ENCODE measurements at regions not wholly inside any gene's neighbourhood (a gene's known extent, or its start where the extent isn't known, plus 50 kb on each side); places are given as distances from the start of the nearest gene placed in this dataset.

GRCh38 chr12:91273560-91273959, 90.9 kb upstream of the DCN start:
- H4K20me1 ChIP-seq (ENCODE audit: insufficient read depth) = no peaks in the 10 kb centered on the region
- no peak overlapping the region for H3K27ac ChIP-seq
- no peak overlapping the region for H3K4me2 ChIP-seq
- H3K4me1 ChIP-seq (ENCODE audit: low read depth, poor library complexity, severe bottlenecking) = no peaks in the 10 kb centered on the region
- H3K4me3 ChIP-seq (IDR thresholded peaks at IDR 0.05; ENCODE audit: insufficient read depth, low read depth, low read length) = no peak overlapping the region
- no peak for TF ChIP-seq CTCF (conservative IDR thresholded peaks at IDR 0.05; ENCODE audit: low read depth, low read length)
- no peaks in the 10 kb centered on the region for H3K27me3 ChIP-seq (ENCODE audit: insufficient read depth, low read depth)
- no peaks in the 10 kb centered on the region for H3K79me2 ChIP-seq (ENCODE audit: insufficient read depth, low read depth)
- H2AFZ ChIP-seq (ENCODE audit: low read depth) = no peak overlapping the region
- no peak overlapping the region for H3K9ac ChIP-seq
- no peaks in the 10 kb centered on the region for H3K36me3 ChIP-seq (ENCODE audit: insufficient read depth)

- no peaks in the 10 kb centered on the region for H3K79me2 ChIP-seq (ENCODE audit: insufficient read depth, low read depth)
- no peaks in the 10 kb centered on the region for H3K36me3 ChIP-seq (ENCODE audit: insufficient read depth)
- no peak overlapping the region for H3K4me3 ChIP-seq (IDR thresholded peaks at IDR 0.05; ENCODE audit: insufficient read depth, low read depth, low read length)
- H3K27ac ChIP-seq = no peak overlapping the region
- TF ChIP-seq CTCF (conservative IDR thresholded peaks at IDR 0.05; ENCODE audit: low read depth, low read length) = no peak
- H2AFZ ChIP-seq (ENCODE audit: low read depth) = no peak overlapping the region
- H3K4me1 ChIP-seq (ENCODE audit: low read depth, poor library complexity, severe bottlenecking) = no peaks in the 10 kb centered on the region
- no peaks in the 10 kb centered on the region for H3K27me3 ChIP-seq (ENCODE audit: insufficient read depth, low read depth)
- no peaks in the 10 kb centered on the region for H4K20me1 ChIP-seq (ENCODE audit: insufficient read depth)
- no peak overlapping the region for H3K4me2 ChIP-seq
- no peak overlapping the region for H3K9ac ChIP-seq
These were observed 89.9 kb upstream of the DCN start for GRCh38 chr12:91272461-91273063.

GRCh38 chr12:91271185-91271584, 88.6 kb upstream of the DCN start:
- H4K20me1 ChIP-seq (ENCODE audit: insufficient read depth) = no peaks in the 10 kb centered on the region
- H3K36me3 ChIP-seq (ENCODE audit: insufficient read depth) = no peaks in the 10 kb centered on the region
- no peak overlapping the region for H3K9ac ChIP-seq
- H3K79me2 ChIP-seq (ENCODE audit: insufficient read depth, low read depth) = no peaks in the 10 kb centered on the region
- no peak for TF ChIP-seq CTCF (conservative IDR thresholded peaks at IDR 0.05; ENCODE audit: low read depth, low read length)
- no peak overlapping the region for H2AFZ ChIP-seq (ENCODE audit: low read depth)
- H3K4me3 ChIP-seq (IDR thresholded peaks at IDR 0.05; ENCODE audit: insufficient read depth, low read depth, low read length) = no peak overlapping the region
- no peak overlapping the region for H3K4me2 ChIP-seq
- no peak overlapping the region for H3K27ac ChIP-seq
- no peaks in the 10 kb centered on the region for H3K4me1 ChIP-seq (ENCODE audit: low read depth, poor library complexity, severe bottlenecking)
- no peaks in the 10 kb centered on the region for H3K27me3 ChIP-seq (ENCODE audit: insufficient read depth, low read depth)

GRCh38 chr12:91267039-91267438, 84.4 kb upstream of the DCN start:
- H3K79me2 ChIP-seq (ENCODE audit: insufficient read depth, low read depth) = no peaks in the 10 kb centered on the region
- no peaks in the 10 kb centered on the region for H4K20me1 ChIP-seq (ENCODE audit: insufficient read depth)
- no peak overlapping the region for H3K4me2 ChIP-seq
- no peak overlapping the region for H3K9ac ChIP-seq
- no peaks in the 10 kb centered on the region for H3K36me3 ChIP-seq (ENCODE audit: insufficient read depth)
- TF ChIP-seq CTCF (conservative IDR thresholded peaks at IDR 0.05; ENCODE audit: low read depth, low read length) = no peak
- no peak overlapping the region for H3K4me3 ChIP-seq (IDR thresholded peaks at IDR 0.05; ENCODE audit: insufficient read depth, low read depth, low read length)
- H3K27ac ChIP-seq = no peak overlapping the region
- no peaks in the 10 kb centered on the region for H3K27me3 ChIP-seq (ENCODE audit: insufficient read depth, low read depth)
- no peak overlapping the region for H2AFZ ChIP-seq (ENCODE audit: low read depth)
- no peaks in the 10 kb centered on the region for H3K4me1 ChIP-seq (ENCODE audit: low read depth, poor library complexity, severe bottlenecking)

Data from KMS-11 (cell line).